ENCODE measurements at regions not wholly inside any gene's neighbourhood (a gene's known extent, or its start where the extent isn't known, plus 50 kb on each side); places are given as distances from the start of the nearest gene placed in this dataset.

GRCh38 chr2:234835738-234836137 lies 116.1 kb upstream of the SH3BP4 start:
- H3K36me3 ChIP-seq (ENCODE audit: insufficient read depth, low read length, poor library complexity, severe bottlenecking): no peaks in the 10 kb centered on the region
- DNase-seq (ENCODE audit: low spot score): no peak
- CTCF ChIA-PET: no interaction called here
- no peak overlapping the region for H3K4me3 ChIP-seq (ENCODE audit: low read depth, low read length, poor library complexity, severe bottlenecking)
- H3K27me3 ChIP-seq (replicated peaks; ENCODE audit: insufficient read depth, low read depth, low read length, poor library complexity): no peaks in the 10 kb centered on the region
- BruUV-seq (replicated peaks): no TSS peak
- TF ChIP-seq CTCF (conservative IDR thresholded peaks at IDR 0.05; ENCODE audit: low read depth, low read length) (no peak), EZH2 (IDR thresholded peaks at IDR 0.05; ENCODE audit: borderline replicate concordance, low read depth, low read length, poor library complexity, severe bottlenecking) (no peak)
- no peak overlapping the region for H3K27ac ChIP-seq (ENCODE audit: low read depth, low read length, poor library complexity, severe bottlenecking)
- intact Hi-C loops (cut with micrococcal nuclease; ENCODE audit: unreplicated experiment): no loop called here
- POLR2A ChIA-PET (ENCODE audit: low non-redundant PET): no interaction called here
- H3K9me3 ChIP-seq (ENCODE audit: low read depth, low read length, poor library complexity, severe bottlenecking): no peaks in the 10 kb centered on the region
- peaks cover 13% of the 10 kb centered on the region for H3K4me1 ChIP-seq (ENCODE audit: insufficient read depth, low read length, poor library complexity, severe bottlenecking)

DNA sequence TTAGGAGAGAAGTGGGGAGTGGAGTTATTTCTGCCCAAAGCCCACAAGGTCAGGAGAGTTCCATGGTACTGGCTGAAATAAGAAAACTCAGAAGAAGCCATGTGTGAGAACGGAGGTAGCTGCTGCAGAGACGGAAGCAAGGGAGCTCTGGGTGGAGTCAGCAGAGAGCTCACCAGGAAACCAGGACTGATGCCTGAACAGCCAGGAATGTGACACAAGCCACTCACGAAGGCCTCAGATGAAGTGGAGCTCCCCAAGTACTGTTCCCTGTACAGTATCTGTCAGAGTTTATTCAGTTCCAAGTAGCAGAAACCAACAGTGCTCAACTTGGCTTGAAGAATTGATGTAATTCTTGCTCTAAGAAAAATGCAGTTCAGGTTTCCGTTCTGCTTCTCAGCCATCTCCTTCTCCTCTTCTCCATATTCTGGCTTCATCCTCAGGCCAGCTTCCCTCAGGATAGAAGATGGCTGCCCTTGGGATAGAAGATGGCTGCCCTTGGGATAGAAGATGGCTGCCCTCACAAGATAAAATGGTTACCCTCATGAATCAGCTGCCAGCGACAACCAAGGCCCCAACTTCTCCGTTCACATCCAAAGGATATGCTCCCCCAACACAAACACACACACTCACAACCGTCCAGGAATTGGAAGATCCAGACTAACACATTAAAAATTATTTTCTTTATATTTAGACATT lies 117.4 kb upstream of the SH3BP4 start:
- Histone ChIP-seq H3K27me3 (replicated peaks; ENCODE audit: insufficient read depth, low read depth, low read length, poor library complexity) (no peaks in the 10 kb centered on the region), H3K9me3 (ENCODE audit: low read depth, low read length, poor library complexity, severe bottlenecking) (no peaks in the 10 kb centered on the region), H3K36me3 (ENCODE audit: insufficient read depth, low read length, poor library complexity, severe bottlenecking) (no peaks in the 10 kb centered on the region), H3K27ac (ENCODE audit: low read depth, low read length, poor library complexity, severe bottlenecking) (no peak overlapping the region), H3K4me3 (ENCODE audit: low read depth, low read length, poor library complexity, severe bottlenecking) (no peak overlapping the region), H3K4me1 (ENCODE audit: insufficient read depth, low read length, poor library complexity, severe bottlenecking) (no peaks in the 10 kb centered on the region)
- BruUV-seq (replicated peaks): no TSS peak
- DNase-seq (ENCODE audit: low spot score): no peak
- intact Hi-C loops (cut with micrococcal nuclease; ENCODE audit: unreplicated experiment): no loop called here
- ChIA-PET CTCF (no interaction called here), POLR2A (ENCODE audit: low non-redundant PET) (no interaction called here)
- TF ChIP-seq EZH2 (IDR thresholded peaks at IDR 0.05; ENCODE audit: borderline replicate concordance, low read depth, low read length, poor library complexity, severe bottlenecking): no peak
- no peak for TF ChIP-seq CTCF (conservative IDR thresholded peaks at IDR 0.05; ENCODE audit: low read depth, low read length)

- no peak overlapping the region for H3K4me3 ChIP-seq (ENCODE audit: low read depth, low read length, poor library complexity, severe bottlenecking)
- ChIA-PET CTCF (no interaction called here), POLR2A (ENCODE audit: low non-redundant PET) (no interaction called here)
- intact Hi-C loops (cut with micrococcal nuclease; ENCODE audit: unreplicated experiment): no loop called here
- H3K27me3 ChIP-seq (replicated peaks; ENCODE audit: insufficient read depth, low read depth, low read length, poor library complexity): no peaks in the 10 kb centered on the region
- no TSS peak for BruUV-seq (replicated peaks)
- no peaks in the 10 kb centered on the region for H3K4me1 ChIP-seq (ENCODE audit: insufficient read depth, low read length, poor library complexity, severe bottlenecking)
- TF ChIP-seq EZH2 (IDR thresholded peaks at IDR 0.05; ENCODE audit: borderline replicate concordance, low read depth, low read length, poor library complexity, severe bottlenecking) (no peak), CTCF (conservative IDR thresholded peaks at IDR 0.05; ENCODE audit: low read depth, low read length) (no peak)
- no peak overlapping the region for H3K27ac ChIP-seq (ENCODE audit: low read depth, low read length, poor library complexity, severe bottlenecking)
- H3K36me3 ChIP-seq (ENCODE audit: insufficient read depth, low read length, poor library complexity, severe bottlenecking): no peaks in the 10 kb centered on the region
- DNase-seq (ENCODE audit: low spot score): no peak
- H3K9me3 ChIP-seq (ENCODE audit: low read depth, low read length, poor library complexity, severe bottlenecking): no peaks in the 10 kb centered on the region
Measured at GRCh38 chr2:234830853-234831252, 121.0 kb upstream of the SH3BP4 start.

Measured in A673 (cell line).